Brain microvascular endothelial cell (primary cell): ENCODE measurements at regions not wholly inside any gene's neighbourhood (a gene's known extent, or its start where the extent isn't known, plus 50 kb on each side); places are given as distances from the start of the nearest gene placed in this dataset.
"Not testable (repeated sequence)": the region's sequence is repeated elsewhere in the genome, so short reads cannot be mapped to it uniquely, and the experiment has no call there.

Source experiments
- DNase-seq: peaks from one replicate; pipeline ENCODE4 v3.0.0-alpha.2; 2020
- H3K27ac ChIP-seq: fragments of 250-450 bp; sonication (Bioruptor Pico); 2 replicates; pipeline ENCODE4 v1.5.1; 2020; ENCODE audit warnings: mild to moderate bottlenecking, moderate library complexity
- H3K27me3 ChIP-seq: fragments of 250-450 bp; sonication (Bioruptor Pico); replicated peaks from 2 replicates; pipeline ENCODE4 v1.5.1; 2020; ENCODE audit warnings: mild to moderate bottlenecking
- H3K36me3 ChIP-seq: fragments of 250-450 bp; sonication (Bioruptor Pico); replicated peaks from 2 replicates; pipeline ENCODE4 v1.5.1; 2020; ENCODE audit warnings: mild to moderate bottlenecking
- H3K4me3 ChIP-seq: 2 replicates; pipeline ENCODE4 v1.5.1; 2011; ENCODE audit warnings: low read depth, mild to moderate bottlenecking, control low read depth, low read length, moderate library complexity
- in situ Hi-C: cut with HindIII; loops from 2 replicates; pipeline ENCODE4 v1.10.0; 2017; ENCODE audit warnings: low sequenced_read_pairs, low pct_ligation_motif_present
- TF ChIP-seq, protein P1 (sequence below): IDR thresholded peaks from 2 replicates; pipeline ENCODE4 v1.5.1; 2011; ENCODE audit warnings: low read depth, mild to moderate bottlenecking, moderate library complexity, low read length, control low read depth, inconsistent platforms; ENCODE audit errors: missing control alignments

GRCh38 chr16:21348815-21349214 is 70.7 kb upstream of the CRYM start:
- H3K36me3 ChIP-seq, H3K4me3 ChIP-seq, in situ Hi-C loops, H3K27me3 ChIP-seq, H3K27ac ChIP-seq: not testable (repeated sequence)
- DNase-seq, result peak; percentile 5

GRCh38 chr16:21347538-21347937 is 69.4 kb upstream of the CRYM start:
- in situ Hi-C loops, H3K27me3 ChIP-seq, H3K36me3 ChIP-seq, H3K4me3 ChIP-seq, DNase-seq, H3K27ac ChIP-seq: not testable (repeated sequence)

- H3K36me3 ChIP-seq, H3K27ac ChIP-seq, in situ Hi-C loops, H3K4me3 ChIP-seq, H3K27me3 ChIP-seq, DNase-seq: not testable (repeated sequence)
Observed at GRCh38 chr16:21346756-21347491, 68.8 kb upstream of the CRYM start.

DNA sequence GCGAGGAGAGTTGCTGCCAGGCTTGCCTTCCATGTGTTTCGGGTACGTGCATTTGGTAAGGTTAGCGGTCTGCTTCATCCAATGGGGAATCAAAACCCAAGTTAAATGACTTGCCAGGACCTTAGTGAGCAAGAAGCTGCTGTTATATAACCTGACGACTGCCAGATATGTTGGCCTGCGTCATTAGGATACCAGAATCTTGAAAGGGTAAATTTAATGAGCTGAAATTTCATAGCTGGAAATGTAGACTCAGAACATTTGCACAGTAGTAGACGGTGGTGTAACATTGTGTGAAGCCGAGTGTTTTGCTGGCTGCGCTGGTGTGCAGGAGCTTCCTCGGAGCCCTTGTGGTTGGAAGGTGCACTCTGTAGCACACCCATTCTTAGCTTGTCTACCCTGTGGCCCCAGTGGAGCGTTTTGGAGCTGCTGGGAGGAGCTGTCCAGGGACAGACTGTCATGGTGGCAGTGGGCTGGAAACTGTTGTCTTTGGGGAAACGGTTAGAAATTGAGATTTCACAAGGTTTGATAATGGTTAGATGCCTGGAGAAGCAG is 66.3 kb upstream of the CRYM start:
- H3K4me3 ChIP-seq, H3K27ac ChIP-seq, H3K36me3 ChIP-seq, H3K27me3 ChIP-seq, DNase-seq, in situ Hi-C loops: not testable (repeated sequence)

DNA sequence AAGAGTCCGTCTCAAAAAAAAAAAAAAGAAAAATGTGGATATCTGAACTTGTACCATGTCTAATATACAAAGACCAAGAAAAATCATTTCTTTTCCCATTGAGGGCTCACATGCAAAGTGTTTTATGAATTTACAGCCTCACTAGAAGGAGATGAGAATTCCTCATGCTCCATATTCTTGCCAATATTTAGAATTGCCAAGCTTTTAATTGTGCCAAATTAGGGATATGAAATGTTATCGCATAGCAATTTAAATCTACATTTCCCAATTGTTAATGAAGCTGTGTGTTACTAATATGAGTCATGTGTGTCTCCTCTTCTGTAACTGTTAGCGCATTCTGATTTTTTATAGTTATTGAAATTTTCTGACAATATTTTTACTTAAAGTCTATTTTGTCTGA is 63.0 kb upstream of the CRYM start:
- DNase-seq, result no peak
- no peaks in the 10 kb centered on the region for H3K27me3 ChIP-seq
- H3K27ac ChIP-seq, result no peak overlapping the region
- no peak overlapping the region for H3K4me3 ChIP-seq
- TF ChIP-seq, protein P1, sequence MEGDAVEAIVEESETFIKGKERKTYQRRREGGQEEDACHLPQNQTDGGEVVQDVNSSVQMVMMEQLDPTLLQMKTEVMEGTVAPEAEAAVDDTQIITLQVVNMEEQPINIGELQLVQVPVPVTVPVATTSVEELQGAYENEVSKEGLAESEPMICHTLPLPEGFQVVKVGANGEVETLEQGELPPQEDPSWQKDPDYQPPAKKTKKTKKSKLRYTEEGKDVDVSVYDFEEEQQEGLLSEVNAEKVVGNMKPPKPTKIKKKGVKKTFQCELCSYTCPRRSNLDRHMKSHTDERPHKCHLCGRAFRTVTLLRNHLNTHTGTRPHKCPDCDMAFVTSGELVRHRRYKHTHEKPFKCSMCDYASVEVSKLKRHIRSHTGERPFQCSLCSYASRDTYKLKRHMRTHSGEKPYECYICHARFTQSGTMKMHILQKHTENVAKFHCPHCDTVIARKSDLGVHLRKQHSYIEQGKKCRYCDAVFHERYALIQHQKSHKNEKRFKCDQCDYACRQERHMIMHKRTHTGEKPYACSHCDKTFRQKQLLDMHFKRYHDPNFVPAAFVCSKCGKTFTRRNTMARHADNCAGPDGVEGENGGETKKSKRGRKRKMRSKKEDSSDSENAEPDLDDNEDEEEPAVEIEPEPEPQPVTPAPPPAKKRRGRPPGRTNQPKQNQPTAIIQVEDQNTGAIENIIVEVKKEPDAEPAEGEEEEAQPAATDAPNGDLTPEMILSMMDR, result no peak
- in situ Hi-C loops, result no loop called here
- H3K36me3 ChIP-seq, result no peaks in the 10 kb centered on the region

DNA sequence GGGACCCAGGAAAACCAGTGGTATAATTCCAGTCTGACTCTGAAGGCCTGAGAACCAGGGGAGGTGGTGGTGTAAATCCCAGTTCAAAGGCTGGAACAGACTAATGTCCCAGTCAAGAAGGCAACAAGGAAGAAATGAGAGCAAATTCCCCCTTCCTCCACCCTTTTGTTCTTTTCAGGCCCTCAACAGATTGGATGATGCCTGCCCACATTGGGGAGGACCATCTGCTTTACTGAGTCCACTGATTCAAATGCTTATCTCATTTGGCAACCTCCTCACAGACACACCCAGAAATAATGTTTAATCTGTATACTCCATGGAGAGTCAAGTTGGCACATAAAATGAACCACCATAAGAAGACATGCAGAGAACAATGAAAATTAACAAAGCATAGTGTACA is 61.9 kb upstream of the CRYM start:
- TF ChIP-seq, protein P1, result no peak
- no peak overlapping the region for H3K4me3 ChIP-seq

DNA sequence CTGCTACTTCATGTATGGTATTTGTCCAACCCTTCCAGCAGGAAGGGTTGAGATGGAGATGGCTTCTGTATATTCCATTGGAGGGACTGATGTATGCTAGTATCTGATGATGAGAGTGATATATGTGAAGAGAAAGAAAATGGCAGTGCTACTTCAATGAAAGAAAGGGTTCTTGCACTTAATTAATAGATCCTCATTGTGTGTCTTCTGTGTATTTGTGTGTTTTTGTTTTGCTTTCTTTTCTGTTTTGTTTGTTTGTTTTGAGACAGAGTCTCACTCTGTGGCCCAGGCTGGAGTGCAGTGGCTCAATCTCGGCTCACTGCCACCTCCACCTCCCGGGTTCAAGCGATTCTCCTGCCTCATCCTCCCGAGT is 61.2 kb upstream of the CRYM start:
- TF ChIP-seq, protein P1, result no peak
- Histone ChIP-seq H3K27me3 (no peaks in the 10 kb centered on the region), H3K4me3 (no peak overlapping the region), H3K36me3 (no peaks in the 10 kb centered on the region), H3K27ac (no peak overlapping the region)
- DNase-seq, result no peak
- in situ Hi-C loops, result no loop called here

More for the DNA sequence above, 61.9 kb upstream of the CRYM start:
- in situ Hi-C loops, result no loop called here
- no peak for DNase-seq
- no peaks in the 10 kb centered on the region for H3K27me3 ChIP-seq
- H3K36me3 ChIP-seq, result no peaks in the 10 kb centered on the region
- H3K27ac ChIP-seq, result no peak overlapping the region
